G401.6 (cell line): ENCODE measurements at regions not wholly inside any gene's neighbourhood (a gene's known extent, or its start where the extent isn't known, plus 50 kb on each side); places are given as distances from the start of the nearest gene placed in this dataset.
"Not testable (repeated sequence)": the region's sequence is repeated elsewhere in the genome, so short reads cannot be mapped to it uniquely, and the experiment has no call there.

Experiments used
- FAIRE-seq: peaks from 2 replicates; lab custom pipeline; 2012; peaks lifted over from hg19 to GRCh38; lab: Jason Lieb, UNC

DNA sequence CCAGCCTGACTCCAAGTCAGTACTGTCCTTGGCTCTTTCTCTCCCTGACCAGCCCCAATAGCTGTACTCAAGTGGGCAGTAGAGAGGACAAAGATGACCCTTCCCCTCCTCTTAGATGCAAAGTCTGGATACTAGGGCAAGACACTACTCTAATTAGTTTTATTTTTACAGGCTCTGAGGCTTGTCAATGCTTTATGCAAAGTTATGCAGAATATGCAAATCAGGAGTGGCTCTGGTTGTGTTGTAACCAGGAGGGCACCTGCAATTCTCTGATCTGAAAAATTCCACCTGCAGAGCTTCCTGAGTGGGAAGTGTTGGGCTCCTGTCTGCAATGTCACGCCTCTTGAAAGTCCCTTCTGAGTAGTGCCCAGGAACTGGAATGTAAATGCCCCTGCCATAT, 201.5 kb downstream of the RGS3 start:
- FAIRE-seq = no peak

GRCh38 chr9:113665756-113666155, 202.2 kb downstream of the RGS3 start:
- FAIRE-seq = no peak

DNA sequence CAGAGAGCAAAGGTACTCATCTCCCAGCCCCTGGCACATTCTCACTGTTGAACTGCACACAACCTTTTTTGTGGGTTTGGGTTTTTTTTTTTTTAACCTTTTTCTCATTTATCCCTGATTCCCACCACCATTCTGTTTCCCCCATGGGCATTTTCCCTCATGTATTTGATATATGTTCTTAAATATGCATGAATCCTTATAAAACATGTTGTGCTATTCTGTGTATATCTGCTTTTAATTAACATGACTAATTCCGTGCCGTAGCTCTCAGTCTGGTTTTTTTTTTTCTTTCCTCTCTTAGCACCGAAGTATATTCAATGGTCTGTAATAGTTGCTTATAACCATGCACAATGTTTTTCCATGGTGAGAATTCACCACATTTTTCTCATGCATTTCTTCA, 204.5 kb downstream of the RGS3 start:
- FAIRE-seq = no peak

GRCh38 chr9:113669522-113670115, 206.1 kb downstream of the RGS3 start:
- FAIRE-seq = no peak

- no peak for FAIRE-seq
These were observed 202.4 kb upstream of the ZNF618 start for GRCh38 chr9:113673726-113674125.

GRCh38 chr9:113674436-113674835, 201.7 kb upstream of the ZNF618 start:
- no peak for FAIRE-seq

DNA sequence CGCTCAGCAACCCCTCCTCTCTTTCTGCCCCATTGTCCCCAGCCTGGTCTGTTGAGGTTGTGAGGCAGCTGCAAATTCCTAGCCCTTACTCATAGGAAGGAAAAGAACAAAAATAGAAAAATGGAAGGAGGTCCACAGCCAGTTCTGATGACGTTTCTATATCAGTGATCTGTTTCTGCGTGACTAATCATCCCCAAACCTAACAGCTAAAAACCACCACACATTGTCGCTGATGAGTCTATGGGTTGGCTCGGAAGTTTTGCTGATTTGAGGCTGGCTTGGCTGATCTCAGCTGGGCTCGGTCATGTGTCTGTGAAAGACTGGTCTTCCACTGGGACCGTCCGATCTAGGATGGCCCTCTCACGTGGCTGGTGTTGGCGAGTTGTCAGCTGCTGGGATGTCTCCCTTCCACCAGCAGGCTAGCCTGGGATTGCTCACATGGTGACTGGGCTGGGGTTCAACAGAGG, 200.6 kb upstream of the ZNF618 start:
- FAIRE-seq = no peak

DNA sequence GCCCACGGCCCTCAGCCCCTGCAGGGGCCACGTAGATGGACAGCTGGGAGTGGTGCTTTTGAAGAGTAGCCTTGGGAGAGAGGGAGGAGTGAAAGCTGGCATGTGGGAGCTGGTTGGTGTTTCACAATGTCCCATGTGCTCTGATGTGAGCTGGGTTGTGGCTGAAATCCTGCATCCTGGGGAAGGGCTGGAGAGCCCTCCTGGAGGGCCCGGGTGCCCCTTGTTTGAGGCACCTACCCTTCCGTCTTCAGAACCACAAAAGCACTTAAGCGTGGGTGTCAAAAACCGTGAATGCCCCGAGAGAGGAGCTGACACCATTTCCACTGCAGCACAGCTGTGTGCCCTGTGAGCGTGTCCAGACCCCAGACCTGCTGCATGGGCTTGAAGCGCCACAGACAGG, 199.1 kb upstream of the ZNF618 start:
- no peak for FAIRE-seq

GRCh38 chr9:113677569-113677968, 198.5 kb upstream of the ZNF618 start:
- FAIRE-seq = no peak

- FAIRE-seq = no peak
These were observed 197.8 kb upstream of the ZNF618 start for GRCh38 chr9:113678119-113678858.

DNA sequence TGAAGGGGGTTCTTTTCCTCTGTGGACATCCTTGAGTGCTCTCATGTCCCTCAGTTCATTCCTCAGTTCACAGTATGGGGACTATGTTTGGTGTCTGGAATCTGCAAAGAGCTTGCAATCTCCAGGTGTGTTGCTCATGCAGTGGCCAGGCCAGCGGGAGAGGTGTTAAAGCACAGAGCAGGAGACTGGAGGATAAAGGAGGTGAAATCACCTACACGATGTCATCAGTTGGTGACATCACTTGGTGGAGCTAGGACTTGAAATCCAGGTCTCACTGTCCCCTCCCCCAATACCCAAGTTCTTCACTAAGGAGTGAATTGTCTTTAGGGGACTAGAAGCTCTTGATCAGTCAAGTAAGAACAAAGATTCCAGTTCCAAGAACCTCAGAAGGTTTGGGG, 197.3 kb upstream of the ZNF618 start:
- FAIRE-seq = no peak

GRCh38 chr9:113682297-113682771, 193.8 kb upstream of the ZNF618 start:
- peak; percentile 88 for FAIRE-seq

GRCh38 chr9:113685636-113686035, 190.5 kb upstream of the ZNF618 start:
- FAIRE-seq = not testable (repeated sequence)

DNA sequence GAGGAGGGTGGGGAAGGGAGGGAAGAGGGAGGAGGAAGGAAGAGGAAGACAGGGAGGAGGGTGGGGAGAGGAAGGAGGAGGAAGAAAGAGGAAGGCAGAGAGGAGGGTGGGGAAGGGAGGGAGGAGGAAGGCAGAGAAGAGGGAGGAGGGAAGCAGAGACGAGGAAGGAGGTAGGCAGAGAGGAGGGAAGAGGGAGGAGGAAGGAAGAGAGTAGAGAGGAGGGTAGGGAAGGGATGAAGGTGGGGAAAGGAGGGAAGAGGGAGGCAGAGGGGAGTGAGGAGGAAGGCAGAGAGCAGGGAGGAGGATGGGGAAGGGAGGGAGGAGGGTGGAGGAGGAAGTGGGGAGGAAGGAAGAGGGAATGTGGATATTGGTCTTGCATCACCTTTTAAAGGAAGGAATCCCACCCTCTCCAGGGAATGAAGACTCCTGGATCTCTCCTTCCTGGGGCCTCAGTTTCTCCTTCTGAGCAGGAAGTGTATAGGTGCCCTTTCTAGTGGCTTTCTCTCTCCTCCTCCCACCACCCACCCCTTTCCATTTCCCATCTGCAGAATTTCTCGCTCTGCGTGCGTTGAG, 188.9 kb upstream of the ZNF618 start:
- no peak for FAIRE-seq

DNA sequence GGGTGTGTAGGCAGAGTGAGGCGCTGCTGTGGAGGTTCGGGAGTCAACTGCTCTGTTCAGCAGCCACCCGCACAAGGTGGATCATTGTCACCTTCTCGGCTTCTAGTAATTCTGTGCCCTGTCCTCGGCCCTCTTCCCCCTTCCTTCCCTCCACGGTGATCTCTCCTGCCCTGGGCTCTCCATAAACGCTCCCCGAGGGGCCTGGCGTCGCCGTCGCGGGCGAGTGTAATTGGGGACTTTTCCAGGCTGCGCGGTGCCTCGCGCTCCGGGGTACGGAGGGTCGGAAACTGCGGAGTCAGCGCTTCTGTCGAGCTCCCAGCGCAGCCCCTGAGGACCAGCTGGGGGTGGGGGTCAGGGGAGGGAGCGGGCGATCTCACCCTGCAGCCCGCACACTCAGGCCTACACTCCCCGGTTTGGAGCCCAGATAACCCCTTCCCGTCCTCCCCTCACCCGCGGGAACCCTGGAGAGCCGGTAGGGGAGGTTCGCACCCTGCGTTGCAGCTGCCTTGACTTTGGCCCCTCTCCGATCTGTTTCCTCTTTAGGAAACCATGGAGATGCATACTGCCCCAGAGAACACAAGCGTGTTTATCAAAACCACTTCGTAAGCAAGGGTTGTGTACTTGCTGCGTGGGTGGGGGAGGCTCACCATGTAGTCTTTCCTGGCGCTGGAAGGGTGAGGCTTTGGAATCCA, 188.3 kb upstream of the ZNF618 start:
- FAIRE-seq = no peak

DNA sequence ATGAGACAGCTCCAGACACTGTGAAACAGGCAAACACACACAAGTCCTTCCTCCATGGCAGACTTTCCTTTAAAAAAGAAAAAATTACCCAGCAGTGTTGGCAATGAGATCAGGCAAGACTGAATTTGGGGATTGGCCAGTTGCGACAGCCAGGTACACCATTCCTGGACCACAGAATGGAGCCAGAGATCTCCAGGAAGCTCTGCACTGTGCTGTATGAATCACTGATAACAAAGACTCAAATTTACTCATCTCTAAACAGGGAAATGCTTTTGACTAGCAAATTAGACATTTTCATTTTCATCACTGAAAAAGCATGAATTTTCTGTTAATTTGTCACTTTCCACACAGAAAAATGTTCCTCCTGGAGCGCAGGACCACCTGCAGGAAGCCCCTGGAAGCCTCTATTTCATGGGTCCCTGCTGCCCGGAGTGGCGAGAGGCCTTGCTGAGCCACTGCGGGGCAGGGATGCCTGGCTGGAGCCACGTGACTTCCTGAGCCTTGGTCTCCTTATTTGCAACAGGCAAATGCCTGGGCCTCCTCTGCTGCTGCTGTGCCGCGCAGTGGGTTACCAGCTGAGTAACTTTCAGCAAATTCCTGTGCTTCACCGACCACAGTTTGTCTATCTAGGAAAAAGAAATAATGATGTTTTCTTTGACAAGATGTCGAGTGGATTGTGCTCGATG, 185.9 kb upstream of the ZNF618 start:
- no peak for FAIRE-seq

GRCh38 chr9:113692256-113692655, 183.9 kb upstream of the ZNF618 start:
- FAIRE-seq = no peak

GRCh38 chr9:113694912-113695311, 181.2 kb upstream of the ZNF618 start:
- FAIRE-seq = no peak

GRCh38 chr9:113695440-113695851, 180.7 kb upstream of the ZNF618 start:
- no peak for FAIRE-seq

- no peak for FAIRE-seq
These were observed 180.2 kb upstream of the ZNF618 start for GRCh38 chr9:113695901-113696300.

DNA sequence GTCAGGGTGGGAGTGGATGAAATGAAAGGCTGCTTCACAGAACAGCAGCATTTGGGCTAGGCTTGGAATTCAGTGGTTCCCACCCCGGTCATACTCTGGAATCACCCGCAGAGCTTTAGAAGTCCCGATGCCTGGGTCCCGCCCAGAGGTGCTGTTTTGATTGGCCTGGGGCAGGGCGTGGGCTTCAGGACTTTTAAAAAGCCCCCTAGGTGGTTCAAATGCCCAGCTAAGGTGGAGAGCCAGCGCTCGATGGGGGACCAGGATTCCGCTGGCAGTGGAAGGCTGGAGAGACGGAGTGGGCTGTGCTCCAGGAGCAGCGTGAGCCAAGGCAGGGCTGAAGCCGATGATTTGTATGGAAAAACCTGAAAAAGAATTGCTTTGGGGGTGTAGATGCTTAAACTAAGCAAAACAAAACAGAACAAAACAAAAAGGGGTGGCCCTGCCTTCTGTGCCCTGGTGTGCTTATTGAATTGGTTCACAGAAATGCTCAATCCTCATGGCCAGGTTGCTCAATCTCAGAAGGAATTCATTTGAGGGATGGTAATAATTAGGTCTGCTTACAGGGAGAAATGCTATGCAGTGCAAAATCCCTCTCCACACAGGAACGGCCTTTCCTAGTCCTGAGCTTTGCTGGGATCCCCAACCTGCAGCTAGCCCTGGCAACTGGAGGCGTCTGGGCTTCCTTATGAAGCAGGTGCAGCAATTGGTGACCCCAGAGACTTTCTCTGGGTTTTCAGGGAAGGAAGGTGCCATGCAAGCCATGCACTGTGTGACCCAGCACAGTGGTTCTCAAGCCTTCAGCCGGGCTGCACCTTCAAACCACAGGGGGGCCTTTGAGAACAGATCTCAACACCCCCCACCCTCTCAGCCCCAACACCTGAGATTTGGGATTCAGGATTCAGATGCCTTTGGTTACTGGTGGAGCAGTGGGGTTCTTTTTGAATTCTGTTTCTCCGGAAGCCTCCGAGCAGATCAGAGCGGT, 174.0 kb upstream of the ZNF618 start:
- no peak for FAIRE-seq
